ENCODE measurements at regions not wholly inside any gene's neighbourhood (a gene's known extent, or its start where the extent isn't known, plus 50 kb on each side); places are given as distances from the start of the nearest gene placed in this dataset.
A peak's percentile ranks its signal among the peaks of the same experiment; 100 is the strongest.

DNA sequence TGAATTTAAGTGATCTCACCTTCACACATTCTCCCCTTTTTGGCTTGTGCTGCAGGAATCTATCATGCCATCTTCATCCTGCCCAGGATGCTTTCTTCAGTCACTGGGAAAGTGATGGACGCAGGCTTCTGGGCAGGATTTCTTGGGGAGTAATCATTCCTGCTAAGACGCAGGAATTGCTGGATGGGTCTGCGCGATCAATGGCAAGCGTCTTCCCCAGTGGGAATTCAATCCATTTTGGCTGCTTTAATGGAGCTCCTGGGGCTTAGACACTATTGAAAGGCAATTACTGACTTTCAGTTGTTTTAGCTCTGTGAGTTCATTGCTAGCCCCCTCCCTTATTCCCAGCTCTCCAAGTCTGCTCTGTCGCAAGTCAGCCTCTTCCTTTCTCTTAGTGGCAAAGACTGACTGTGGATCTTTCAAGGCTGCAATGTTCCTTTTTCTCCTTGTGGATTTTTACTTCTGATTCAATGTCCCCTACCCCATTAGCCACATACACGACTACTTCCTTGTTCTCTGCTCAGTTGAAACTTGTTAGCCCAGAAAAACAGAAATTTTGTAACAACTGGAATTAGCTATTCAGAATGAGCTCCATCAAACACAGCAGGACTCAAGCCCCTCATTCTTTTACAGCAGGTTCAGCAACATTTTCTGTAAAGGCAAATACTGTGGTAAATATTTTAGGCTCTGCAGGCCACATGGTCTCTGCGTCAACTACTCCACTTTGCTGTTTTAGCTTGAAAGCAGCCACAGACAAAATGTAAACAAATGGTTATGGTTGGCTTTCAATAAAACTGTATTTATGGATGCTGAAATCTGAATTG, 154.9 kb downstream of the ASB9 start:
- Histone ChIP-seq H3K27me3 (ENCODE audit: insufficient read depth, low read length) (no peaks in the 10 kb centered on the region), H3K9me3 (ENCODE audit: insufficient read depth, low read depth, low read length) (no peaks in the 10 kb centered on the region), H3K4me3 (ENCODE audit: low read length) (peak overlapping the region; percentile 6; the same call in 1 of the 2 replicates), H3K36me3 (ENCODE audit: insufficient read depth, low read depth, low read length) (no peaks in the 10 kb centered on the region), H3K4me1 (ENCODE audit: insufficient read depth, low read length) (peaks cover 6% of the 10 kb centered on the region; the same call in 1 of the 2 replicates), H3K9ac (ENCODE audit: low read depth, low read length) (peak overlapping the region; percentile 20; the same call in 1 of the 2 replicates), H3K27ac (ENCODE audit: low read length) (no peak overlapping the region)

DNA sequence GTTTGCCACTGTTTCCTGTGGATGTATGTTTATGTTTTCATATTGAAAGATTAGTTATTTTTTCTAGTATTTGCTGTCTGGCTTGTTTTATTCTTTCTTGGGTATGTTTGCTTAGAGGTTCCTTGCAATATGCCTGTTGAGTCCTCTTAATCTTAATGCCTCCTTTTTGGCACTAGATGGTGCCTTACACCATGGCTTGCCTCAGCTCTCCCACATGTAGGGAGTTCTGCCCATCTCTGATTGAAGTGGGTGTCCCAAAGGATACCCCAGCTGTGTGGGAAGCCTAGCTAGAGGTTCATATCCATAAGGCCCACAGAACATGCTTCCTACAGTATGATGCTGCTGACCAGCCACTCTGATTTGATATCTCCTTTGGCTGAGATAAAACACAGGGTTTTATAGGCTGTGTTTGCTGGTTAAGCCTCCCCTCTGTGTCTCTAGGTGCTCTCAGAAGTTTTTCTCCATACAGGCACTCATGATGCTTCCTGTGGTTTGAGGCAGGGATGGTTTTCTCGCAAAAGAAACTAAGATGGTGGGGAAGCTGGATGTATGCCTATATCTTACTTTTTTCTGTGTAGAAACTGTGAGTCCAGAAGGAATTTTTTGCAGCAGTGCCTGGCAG, 162.4 kb downstream of the ASB9 start:
- no peak overlapping the region for H3K27ac ChIP-seq (ENCODE audit: low read length)
- H3K9ac ChIP-seq (ENCODE audit: low read depth, low read length): no peak overlapping the region
- H3K4me1 ChIP-seq (ENCODE audit: insufficient read depth, low read length): no peaks in the 10 kb centered on the region
- no peaks in the 10 kb centered on the region for H3K36me3 ChIP-seq (ENCODE audit: insufficient read depth, low read depth, low read length)
- H3K9me3 ChIP-seq (ENCODE audit: insufficient read depth, low read depth, low read length): no peaks in the 10 kb centered on the region
- H3K4me3 ChIP-seq (ENCODE audit: low read length): no peak overlapping the region
- no peaks in the 10 kb centered on the region for H3K27me3 ChIP-seq (ENCODE audit: insufficient read depth, low read length)

DNA sequence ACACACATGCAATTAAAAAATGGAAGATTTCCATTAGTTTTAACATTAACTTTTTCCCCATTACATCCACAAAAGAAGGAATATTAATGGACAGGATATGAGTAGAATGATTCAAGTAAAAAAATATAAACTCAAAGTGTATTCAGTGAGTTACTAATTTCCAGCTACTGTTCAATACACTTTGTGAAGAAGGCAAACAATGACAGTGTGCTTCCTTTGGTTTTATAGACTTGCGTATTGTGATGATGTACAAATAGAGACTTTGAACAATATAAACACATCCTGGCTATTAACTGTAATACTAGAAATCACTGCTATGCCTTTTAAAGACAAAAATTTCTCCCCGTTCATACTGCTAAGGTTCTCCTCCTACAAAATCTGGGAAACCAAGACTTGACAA, 171.4 kb downstream of the ASB9 start:
- Histone ChIP-seq H3K9ac (ENCODE audit: low read depth, low read length) (no peak overlapping the region), H3K27me3 (ENCODE audit: insufficient read depth, low read length) (no peaks in the 10 kb centered on the region), H3K36me3 (ENCODE audit: insufficient read depth, low read depth, low read length) (no peaks in the 10 kb centered on the region), H3K27ac (ENCODE audit: low read length) (no peak overlapping the region), H3K9me3 (ENCODE audit: insufficient read depth, low read depth, low read length) (no peaks in the 10 kb centered on the region), H3K4me3 (ENCODE audit: low read length) (no peak overlapping the region), H3K4me1 (ENCODE audit: insufficient read depth, low read length) (no peaks in the 10 kb centered on the region)

DNA sequence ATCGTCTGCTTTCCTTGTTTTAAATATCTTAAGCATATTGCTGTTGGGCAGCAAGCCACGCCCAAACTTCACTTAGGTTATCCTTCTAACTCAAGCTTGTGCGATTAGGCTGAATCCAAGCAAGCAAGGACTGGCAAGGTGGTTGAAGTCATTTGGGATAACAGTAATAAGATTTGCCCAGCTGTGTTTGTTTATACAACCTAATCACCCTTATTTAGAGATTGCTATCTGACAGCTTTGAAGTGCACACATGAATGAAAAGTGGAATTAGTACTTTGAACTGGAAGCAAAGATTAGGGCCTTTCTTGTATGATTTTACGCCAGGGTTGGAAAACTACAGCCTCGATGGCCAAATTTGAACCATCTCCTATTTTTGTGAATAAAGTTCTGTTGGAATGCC, 182.1 kb downstream of the ASB9 start:
- H3K4me1 ChIP-seq (ENCODE audit: insufficient read depth, low read length): no peaks in the 10 kb centered on the region
- no peaks in the 10 kb centered on the region for H3K27me3 ChIP-seq (ENCODE audit: insufficient read depth, low read length)
- no peaks in the 10 kb centered on the region for H3K36me3 ChIP-seq (ENCODE audit: insufficient read depth, low read depth, low read length)
- no peaks in the 10 kb centered on the region for H3K9me3 ChIP-seq (ENCODE audit: insufficient read depth, low read depth, low read length)
- H3K4me3 ChIP-seq (ENCODE audit: low read length): no peak overlapping the region
- H3K9ac ChIP-seq (ENCODE audit: low read depth, low read length): no peak overlapping the region
- H3K27ac ChIP-seq (ENCODE audit: low read length): no peak overlapping the region

DNA sequence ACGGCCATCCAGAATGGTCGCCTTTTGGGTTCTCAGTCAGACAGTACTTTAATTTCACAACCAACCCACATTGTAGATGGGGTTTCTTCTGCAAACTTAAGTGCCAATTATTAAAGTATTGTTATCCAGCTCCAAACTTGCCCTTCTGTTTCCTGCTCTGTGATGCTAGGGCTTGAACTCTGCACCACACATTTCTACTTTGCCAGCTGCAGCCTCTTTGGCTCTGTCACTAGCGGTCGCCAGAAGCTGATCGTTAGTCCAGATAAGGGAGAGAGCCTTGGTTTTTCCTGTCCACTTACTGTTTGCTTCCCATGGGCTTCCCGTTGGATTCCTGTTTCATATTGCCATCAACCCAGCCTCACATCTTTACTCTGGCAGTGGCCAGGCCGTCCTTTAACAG, 196.6 kb downstream of the ASB9 start:
- H3K27me3 ChIP-seq (ENCODE audit: insufficient read depth, low read length): no peaks in the 10 kb centered on the region
- H3K4me1 ChIP-seq (ENCODE audit: insufficient read depth, low read length): no peaks in the 10 kb centered on the region
- H3K9me3 ChIP-seq (ENCODE audit: insufficient read depth, low read depth, low read length): no peaks in the 10 kb centered on the region

DNA sequence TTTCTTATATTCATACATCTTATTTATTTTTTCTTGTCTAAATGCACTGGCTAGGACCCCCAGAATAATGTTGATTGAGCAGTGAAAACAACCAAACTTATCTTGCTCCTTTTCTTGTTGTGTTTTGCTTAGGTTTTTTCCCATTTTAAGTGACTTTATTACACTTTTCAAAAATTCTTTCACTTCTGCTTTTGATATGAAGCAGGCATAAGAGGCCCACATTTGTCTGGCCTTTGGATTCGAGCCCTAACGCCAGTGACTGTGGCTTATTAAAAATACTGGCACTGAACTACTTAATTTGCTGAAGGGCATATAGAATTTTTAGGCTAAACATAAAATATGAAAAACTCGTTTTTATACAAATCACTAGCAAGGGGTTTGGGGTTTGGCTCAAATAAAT, 197.0 kb downstream of the ASB9 start:
- H3K9ac ChIP-seq (ENCODE audit: low read depth, low read length): no peak overlapping the region
- H3K4me1 ChIP-seq (ENCODE audit: insufficient read depth, low read length): no peaks in the 10 kb centered on the region
- H3K4me3 ChIP-seq (ENCODE audit: low read length): no peak overlapping the region
- no peaks in the 10 kb centered on the region for H3K9me3 ChIP-seq (ENCODE audit: insufficient read depth, low read depth, low read length)
- H3K27ac ChIP-seq (ENCODE audit: low read length): no peak overlapping the region
- no peaks in the 10 kb centered on the region for H3K27me3 ChIP-seq (ENCODE audit: insufficient read depth, low read length)
- H3K36me3 ChIP-seq (ENCODE audit: insufficient read depth, low read depth, low read length): no peaks in the 10 kb centered on the region

More for the DNA sequence above, 196.6 kb downstream of the ASB9 start:
- Histone ChIP-seq H3K4me3 (ENCODE audit: low read length) (no peak overlapping the region), H3K36me3 (ENCODE audit: insufficient read depth, low read depth, low read length) (no peaks in the 10 kb centered on the region), H3K27ac (ENCODE audit: low read length) (no peak overlapping the region), H3K9ac (ENCODE audit: low read depth, low read length) (no peak overlapping the region)

DNA sequence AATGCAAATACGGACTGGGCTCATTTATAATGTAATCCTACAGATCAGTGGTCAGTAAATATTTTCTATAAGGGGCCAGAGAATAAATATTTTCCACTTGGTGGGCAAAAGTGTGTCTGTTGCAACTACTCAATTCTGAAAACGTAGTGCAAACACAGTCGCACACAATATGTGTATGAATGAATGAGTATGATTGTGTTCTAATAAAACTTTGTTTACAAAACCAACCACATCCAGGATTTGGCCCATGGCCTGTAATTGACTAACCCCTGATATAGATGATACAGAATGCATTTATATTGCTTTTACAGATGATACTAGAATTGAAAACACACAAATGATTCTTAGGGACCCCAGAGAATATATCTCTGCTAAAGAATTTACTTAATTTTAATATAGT, 197.6 kb downstream of the ASB9 start:
- no peak overlapping the region for H3K27ac ChIP-seq (ENCODE audit: low read length)
- H3K4me1 ChIP-seq (ENCODE audit: insufficient read depth, low read length): no peaks in the 10 kb centered on the region
- H3K36me3 ChIP-seq (ENCODE audit: insufficient read depth, low read depth, low read length): no peaks in the 10 kb centered on the region
- no peaks in the 10 kb centered on the region for H3K9me3 ChIP-seq (ENCODE audit: insufficient read depth, low read depth, low read length)
- no peak overlapping the region for H3K9ac ChIP-seq (ENCODE audit: low read depth, low read length)
- no peaks in the 10 kb centered on the region for H3K27me3 ChIP-seq (ENCODE audit: insufficient read depth, low read length)
- no peak overlapping the region for H3K4me3 ChIP-seq (ENCODE audit: low read length)

DNA sequence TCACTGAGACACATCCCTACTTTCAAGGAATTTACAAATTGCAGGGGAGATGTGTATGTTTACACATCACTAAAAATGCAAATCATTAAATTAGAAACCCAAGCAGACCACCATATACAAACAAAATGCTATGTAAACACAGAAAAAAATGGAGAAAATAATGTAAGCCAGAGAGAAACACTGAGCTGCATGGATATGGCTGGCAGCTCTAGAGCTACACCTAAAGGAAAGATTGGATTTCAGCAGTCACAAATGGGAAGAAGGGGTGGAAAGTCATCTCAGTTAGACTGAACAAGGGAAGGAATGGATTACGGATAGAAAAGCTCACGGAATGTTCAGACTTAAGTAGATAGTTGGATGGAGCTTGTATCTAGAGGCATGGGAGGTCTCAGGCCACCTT, 186.3 kb downstream of the MOSPD2 start:
- Histone ChIP-seq H3K4me3 (ENCODE audit: low read length) (no peak overlapping the region), H3K27me3 (ENCODE audit: insufficient read depth, low read length) (no peaks in the 10 kb centered on the region), H3K9me3 (ENCODE audit: insufficient read depth, low read depth, low read length) (no peaks in the 10 kb centered on the region), H3K9ac (ENCODE audit: low read depth, low read length) (no peak overlapping the region), H3K36me3 (ENCODE audit: insufficient read depth, low read depth, low read length) (no peaks in the 10 kb centered on the region), H3K27ac (ENCODE audit: low read length) (no peak overlapping the region), H3K4me1 (ENCODE audit: insufficient read depth, low read length) (no peaks in the 10 kb centered on the region)

DNA sequence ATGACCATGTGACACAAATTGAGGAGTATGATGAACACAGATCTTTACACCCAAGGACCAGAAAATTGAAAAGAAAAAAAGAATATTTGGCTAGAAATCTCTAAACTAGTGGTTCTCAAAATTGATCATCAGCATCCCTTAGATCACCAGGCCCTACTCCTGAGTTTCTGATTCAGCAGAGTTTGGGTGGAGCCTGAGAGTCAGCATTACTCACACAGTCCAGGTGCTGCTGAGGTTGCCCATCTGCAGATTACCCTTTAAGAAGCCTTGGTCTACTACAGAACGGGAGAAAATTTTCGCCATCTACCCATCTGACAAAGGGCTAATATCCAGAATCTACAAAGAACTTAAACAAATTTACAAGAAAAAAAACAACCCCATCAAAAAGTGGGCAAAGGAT, 182.8 kb downstream of the MOSPD2 start:
- no peaks in the 10 kb centered on the region for H3K4me1 ChIP-seq (ENCODE audit: insufficient read depth, low read length)
- H3K9me3 ChIP-seq (ENCODE audit: insufficient read depth, low read depth, low read length): peaks cover under 1% of the 10 kb centered on the region; the same call in 1 of the 2 replicates
- H3K4me3 ChIP-seq (ENCODE audit: low read length): no peak overlapping the region
- no peak overlapping the region for H3K27ac ChIP-seq (ENCODE audit: low read length)
- H3K9ac ChIP-seq (ENCODE audit: low read depth, low read length): no peak overlapping the region
- H3K36me3 ChIP-seq (ENCODE audit: insufficient read depth, low read depth, low read length): no peaks in the 10 kb centered on the region
- H3K27me3 ChIP-seq (ENCODE audit: insufficient read depth, low read length): no peaks in the 10 kb centered on the region

DNA sequence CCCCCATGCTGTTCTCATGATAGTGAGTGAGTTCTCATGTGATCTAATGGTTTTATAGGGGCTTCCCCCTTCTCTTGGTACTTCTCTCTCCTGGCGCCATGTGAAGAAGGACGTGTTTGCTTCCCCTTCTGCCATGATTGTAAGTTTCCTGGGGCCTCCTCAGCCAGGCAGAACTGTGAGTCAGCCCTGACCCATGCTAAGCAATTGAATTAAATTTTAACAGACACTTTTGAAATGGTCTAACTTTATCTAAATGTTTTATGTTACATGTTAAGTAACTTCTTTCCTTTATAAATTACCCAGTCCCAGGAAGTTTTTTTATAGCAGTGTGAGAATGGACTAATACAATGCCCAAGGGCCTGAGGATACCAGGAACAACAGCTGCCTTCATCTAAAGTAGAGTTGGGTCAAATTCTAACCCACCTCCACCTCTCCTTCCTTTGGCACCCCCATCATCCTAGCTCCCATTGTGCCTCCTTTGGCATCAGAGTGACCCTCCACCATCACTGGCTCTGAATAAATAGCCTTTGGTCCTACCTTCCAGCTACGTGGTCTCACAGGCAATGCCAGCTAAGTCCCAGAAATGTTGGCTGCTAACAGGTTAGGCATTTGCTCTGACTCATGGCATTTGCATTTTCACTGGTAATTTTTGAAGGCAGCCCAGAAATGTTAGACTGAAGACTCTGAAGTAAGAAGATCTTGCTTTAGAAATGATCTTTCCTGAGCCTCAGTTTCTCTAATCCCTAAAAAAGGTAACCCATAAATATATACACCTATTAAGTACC, 182.1 kb downstream of the MOSPD2 start:
- H3K27ac ChIP-seq (ENCODE audit: low read length): no peak overlapping the region

DNA sequence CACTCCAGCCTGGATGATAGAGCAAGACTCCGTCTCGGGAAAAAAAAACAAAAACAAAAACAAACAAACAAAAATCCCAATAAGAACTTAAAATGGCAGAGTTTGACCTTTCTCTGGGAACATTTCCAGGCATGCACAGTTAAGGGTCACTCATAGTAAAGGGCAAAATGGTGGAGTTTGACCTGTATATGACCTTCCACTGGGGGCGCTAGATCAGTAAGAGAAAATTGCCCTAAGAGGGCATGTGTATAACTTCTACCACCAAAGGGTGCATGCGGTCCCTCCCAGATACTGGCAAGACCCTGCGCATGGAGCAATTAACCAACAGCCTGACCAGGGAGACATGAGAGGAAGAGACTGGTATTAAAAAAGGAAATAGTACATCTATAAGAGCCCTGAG, 177.2 kb downstream of the MOSPD2 start:
- Histone ChIP-seq H3K4me1 (ENCODE audit: insufficient read depth, low read length) (no peaks in the 10 kb centered on the region), H3K27ac (ENCODE audit: low read length) (no peak overlapping the region), H3K36me3 (ENCODE audit: insufficient read depth, low read depth, low read length) (no peaks in the 10 kb centered on the region), H3K27me3 (ENCODE audit: insufficient read depth, low read length) (no peaks in the 10 kb centered on the region), H3K9ac (ENCODE audit: low read depth, low read length) (no peak overlapping the region), H3K9me3 (ENCODE audit: insufficient read depth, low read depth, low read length) (peaks cover 8% of the 10 kb centered on the region), H3K4me3 (ENCODE audit: low read length) (no peak overlapping the region)

More for the DNA sequence above, 182.1 kb downstream of the MOSPD2 start:
- Histone ChIP-seq H3K9ac (ENCODE audit: low read depth, low read length) (no peak overlapping the region), H3K4me1 (ENCODE audit: insufficient read depth, low read length) (no peaks in the 10 kb centered on the region), H3K9me3 (ENCODE audit: insufficient read depth, low read depth, low read length) (peaks cover 7% of the 10 kb centered on the region), H3K36me3 (ENCODE audit: insufficient read depth, low read depth, low read length) (no peaks in the 10 kb centered on the region), H3K4me3 (ENCODE audit: low read length) (no peak overlapping the region), H3K27me3 (ENCODE audit: insufficient read depth, low read length) (no peaks in the 10 kb centered on the region)

All from iPS-20b (cell line).